Stimulated activated CD4-positive, alpha-beta T cell treated with anti-CD3 and anti-CD28 coated beads, Interleukin-12 subunit alpha, Interleukin-12 subunit beta, amount 100 ng/mL, for 48 hours (primary cell): ENCODE measurements at regions not wholly inside any gene's neighbourhood (a gene's known extent, or its start where the extent isn't known, plus 50 kb on each side); places are given as distances from the start of the nearest gene placed in this dataset.

Experiments used
- DNase-seq, 3 donors: peaks; one replicate each; pipeline ENCODE4 v3.0.0-alpha.2; 2020; ENCODE audit warnings: low read depth in 2 of 3, low spot score in 1 of 3

DNA sequence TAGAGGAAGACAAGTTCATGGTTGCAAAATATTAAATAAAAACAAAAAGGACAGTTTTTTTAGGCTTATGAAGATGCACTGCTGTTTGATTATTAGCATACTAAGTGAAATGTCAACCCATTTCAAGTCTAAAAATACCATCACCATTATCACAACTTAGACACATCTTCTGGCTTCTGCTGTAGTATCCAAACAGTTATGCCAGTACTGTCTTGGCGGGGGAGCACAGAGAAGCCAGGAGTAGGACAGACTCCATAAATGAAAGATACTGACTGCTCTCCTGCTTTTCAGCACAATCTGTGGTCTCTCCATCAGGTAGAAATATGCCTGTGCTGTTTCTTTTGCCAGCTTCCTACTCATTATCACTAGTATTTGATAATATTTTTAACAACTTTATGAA lies 179.2 kb upstream of the DSEL start:
- no peak for DNase-seq

DNA sequence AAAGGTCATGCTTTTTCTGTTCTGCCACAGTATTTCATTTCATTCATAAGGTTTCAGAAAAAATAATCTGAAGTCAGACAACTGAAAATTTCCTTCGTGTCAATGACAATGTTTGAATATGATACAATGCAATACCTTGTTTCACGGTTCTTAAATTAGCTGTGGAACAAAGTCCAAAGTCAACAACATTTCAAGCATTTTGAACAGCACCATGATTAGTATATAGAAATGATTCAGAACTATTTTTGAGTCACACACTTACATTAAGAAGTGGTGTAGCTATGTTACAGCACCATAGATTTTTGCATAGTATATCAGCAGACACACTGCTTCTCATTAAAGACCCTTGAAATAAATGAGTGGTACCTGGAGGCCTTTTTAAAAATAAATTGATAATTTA lies 178.3 kb upstream of the DSEL start:
- DNase-seq = no peak

DNA sequence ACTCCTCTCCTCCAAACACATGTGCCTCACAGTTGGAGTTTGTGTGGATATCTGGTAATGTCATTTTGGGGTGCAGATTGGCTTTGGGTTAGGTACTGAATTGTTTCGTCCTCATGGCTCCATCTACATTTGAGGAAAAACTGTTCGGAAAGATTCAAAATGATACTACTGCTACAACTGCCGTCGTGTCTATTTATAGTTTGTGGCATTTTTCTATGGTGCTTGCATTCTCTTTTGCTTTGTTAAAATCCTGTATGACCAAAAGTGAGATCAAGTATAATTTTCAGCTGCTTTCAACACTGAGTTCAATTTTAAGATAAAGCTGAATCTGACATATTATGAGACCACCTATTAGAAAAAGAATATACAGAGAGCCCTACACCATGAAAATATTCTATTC lies 176.3 kb upstream of the DSEL start:
- no peak for DNase-seq

DNA sequence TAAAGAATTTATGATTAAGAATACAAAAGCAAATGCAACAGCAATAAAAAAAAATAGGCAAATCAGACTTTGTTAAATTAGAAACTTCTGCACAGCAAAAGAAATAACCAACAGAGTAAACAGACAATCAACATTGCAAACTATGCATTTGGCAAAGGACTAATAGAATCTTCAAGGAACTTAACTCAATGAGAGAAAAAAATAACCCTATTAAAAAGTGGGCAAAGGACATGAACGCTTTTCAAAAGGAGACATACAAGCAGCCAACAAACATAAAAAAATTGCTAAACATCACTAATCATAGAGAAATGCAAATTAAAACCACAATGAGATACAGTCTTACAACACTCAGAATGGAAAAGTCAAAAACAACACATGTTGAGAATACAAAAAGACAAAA lies 166.0 kb upstream of the DSEL start:
- DNase-seq = no peak

DNA sequence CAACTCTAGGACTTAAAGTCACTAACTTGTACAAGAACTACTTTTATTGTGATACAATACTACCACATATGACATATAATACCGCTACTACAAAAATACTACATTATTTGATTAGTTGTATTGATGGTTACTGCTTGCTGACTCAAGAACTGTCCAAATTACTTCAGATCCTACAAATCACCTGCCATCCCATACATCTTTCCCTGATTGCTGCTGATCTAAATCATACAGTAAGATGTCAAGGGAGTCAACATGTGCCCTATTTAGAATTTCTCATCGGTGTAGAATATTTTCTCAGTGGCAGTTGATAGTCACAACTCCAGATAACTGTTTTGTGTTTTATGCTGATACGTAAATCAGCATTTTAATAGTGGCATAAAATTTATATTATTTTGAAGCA lies 161.0 kb upstream of the DSEL start:
- no peak for DNase-seq

DNA sequence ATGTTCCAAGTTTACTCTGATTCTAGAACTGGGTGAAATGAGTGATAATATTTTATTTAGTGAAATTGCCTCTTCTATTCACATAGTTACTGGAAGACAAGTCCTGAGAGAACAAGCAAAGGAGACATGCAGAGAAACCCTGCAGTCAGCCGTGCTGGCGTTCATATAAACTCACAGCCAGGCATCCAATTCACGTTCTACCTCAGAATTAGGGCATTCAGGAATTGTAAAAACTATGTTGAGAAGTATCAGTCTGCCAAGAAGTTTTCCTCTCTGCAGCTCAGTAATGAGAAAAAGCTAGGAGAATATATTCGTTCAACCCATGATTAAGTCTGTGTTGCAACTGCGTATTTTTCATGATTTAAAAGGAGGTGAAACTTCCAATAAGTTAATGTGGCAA lies 156.2 kb upstream of the DSEL start:
- DNase-seq = no peak

DNA sequence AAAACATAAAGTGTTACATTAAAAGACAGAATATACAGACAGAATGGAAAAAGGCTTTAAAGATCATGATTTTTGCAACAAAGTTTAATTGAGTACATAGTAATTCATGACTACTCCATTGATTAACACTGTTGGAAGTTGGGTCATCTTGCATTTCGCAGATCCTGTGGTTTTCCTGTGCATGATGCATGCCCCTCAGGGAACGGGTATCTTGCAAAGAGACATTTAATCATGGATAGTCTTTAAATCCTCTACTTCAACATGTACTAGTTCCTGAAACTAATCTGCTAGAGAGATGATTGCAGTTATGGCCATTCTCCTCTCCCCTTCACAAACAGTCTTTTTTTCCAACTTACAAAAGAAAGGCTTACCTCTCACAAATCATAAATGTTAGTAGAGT lies 155.6 kb upstream of the DSEL start:
- no peak for DNase-seq

DNA sequence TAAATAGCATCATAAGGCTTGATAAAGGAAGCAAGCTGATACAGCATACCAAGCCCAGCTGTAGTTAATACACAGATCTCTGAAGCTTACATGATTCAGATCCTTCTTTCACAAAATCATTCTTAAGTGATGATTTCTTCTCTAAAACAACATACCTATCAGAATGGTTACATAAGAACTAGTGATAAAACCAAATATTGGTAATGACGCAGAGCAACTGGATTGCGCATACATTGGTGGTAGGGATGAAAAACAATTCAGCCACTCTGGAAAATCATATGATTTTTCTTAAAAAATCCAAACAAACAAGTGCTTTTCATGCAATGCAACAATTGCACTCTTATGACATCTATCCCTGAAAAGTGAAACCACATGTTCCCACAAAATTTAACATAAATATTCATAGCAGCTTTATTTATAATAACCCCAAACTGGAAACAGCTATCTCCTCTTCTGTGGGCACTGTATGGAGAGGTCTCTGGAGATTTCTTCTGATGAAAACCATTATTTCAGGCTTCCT lies 153.6 kb upstream of the DSEL start:
- no peak for DNase-seq

DNA sequence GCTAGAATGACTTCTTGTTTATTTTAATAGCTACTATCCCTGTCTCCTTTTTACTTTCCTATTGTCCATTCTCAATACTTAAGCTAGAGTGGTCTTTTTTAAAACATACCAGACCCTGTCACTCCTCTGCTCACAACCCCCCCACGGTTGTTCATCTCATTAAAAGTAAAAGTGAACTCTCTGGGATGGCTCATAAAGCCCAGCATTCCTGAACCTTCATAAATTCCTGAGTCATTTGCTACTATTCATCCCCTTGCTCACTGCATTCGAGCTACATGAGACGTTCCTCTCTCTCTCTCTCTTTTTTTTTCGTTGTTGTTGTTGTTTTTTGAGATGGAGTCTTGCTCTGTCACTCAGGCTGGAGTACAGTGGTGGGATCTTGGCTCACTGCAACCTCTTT lies 148.7 kb upstream of the DSEL start:
- DNase-seq = no peak

DNA sequence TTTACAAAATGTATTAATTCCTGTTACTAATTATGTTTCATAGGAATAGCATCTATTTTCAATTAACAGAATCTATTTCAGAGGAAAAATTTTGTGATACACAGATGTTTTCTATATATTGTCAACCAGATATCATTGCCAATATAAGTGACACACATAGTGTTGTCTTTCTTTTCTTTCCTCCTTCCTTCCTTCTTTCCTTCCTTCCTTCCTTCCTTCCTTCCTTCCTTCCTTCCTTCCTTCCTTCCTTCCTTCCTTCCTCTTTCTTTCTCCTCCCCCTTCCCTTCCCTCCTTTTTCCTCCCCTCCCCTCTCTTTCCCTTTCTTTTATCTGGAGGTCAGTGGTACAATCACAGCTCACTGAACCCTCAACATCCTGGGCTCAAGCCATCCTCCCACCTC lies 146.5 kb upstream of the DSEL start:
- no peak for DNase-seq

DNA sequence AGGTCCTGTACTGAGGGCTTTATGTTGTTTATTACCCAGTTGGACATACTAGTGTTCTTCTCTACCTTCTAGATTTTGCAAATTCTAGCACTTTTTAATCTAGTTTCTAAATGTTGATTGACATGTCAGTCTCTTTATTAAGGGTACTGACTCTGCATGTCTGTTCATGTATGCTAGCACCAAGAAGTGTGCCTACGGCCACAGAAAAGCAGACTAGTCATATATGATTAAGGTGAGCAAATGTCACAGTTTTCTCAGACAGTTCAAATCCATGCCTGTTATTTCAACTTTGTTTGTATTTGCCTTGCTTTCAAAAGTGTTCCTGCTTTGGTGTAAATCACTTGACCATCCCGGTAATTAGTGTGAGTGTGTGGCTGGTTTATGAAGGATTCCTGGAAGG lies 145.0 kb upstream of the DSEL start:
- no peak for DNase-seq

DNA sequence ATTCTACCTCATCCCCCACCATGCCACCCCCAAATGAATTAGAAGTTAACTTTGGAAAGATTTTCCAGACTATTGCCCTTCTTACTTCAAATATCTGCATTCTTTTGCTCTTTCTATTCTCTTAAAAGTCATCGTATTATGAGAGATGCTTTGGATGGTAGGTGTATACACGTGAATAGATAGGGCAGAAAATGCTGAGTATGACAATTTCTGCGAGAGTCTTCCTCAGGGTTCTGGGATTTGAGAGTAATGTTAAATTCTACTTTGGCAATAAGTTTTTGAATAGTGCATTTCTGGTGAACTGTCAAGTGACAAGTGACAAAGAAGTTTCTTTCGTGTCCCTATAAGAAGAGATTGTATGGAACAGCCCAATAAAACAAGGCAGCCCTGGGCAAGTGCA lies 137.6 kb upstream of the DSEL start:
- DNase-seq = no peak

DNA sequence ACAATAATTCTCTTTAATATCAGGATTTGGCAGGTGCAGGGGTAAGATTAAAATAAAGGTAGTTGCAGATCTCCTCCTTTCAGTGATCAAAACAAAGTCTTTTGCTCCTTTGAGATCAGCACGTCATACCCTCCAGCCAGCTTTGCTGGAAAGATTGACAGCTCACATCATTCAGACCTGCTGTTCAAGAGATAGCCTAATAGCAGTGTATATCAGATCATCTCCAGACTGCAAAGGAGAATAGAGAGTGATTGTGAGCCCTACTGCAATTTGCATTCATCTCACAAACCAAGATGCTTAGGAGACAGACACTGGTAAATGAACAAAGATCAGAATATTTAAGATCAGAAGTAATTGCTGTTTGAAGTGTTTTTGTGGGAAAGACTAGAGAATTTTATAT lies 135.8 kb upstream of the DSEL start:
- no peak for DNase-seq

DNA sequence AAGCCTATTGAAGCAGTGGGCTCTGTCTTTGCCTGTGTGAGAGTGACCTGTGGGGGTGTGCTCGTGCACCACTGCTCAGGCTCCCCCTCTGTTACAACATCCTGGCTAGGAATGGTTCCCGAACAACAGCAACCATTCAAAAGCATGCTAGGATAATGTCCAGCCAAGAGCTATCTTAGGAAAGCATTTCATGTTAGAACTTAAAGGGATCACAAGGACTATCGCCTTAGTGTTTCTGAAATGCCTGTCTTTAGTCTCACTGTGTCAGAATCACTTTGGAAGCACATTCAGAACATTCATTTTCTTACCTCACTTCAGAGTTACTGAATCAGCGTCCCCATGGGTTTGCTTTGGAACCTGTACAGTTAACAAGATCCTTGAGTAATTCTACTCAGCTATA lies 134.9 kb upstream of the DSEL start:
- DNase-seq = no peak

DNA sequence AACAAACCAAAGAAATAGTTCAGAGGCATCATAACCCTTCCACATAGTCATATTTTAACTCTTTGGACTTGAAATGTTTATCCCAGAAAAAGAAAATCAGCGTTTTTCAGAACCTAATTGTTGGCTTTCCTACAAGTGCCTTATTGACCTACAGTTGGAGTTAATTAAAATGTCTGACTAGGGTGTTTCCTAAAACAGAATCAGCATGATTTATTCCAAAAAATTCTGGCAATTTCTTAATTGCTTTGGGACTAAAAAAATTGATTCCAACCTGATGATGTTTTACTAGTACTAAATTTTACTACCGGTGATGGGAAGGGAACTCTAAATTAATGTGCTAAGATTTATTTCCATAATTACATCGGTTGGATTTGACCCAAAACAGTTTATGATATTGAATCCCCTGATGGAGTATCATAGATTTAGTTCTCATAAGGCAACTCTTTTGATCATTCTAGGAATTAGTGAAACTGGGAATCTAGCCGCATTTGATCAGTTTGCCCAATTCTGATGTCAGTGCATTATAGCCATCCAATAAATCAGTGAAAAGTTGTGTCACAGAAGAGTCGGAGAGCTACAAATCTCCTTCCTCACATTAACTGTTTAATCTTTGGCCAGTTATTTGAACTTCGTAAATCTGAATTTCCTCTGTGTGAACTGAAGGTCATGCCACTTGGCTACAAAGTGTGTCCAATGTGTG lies 134.3 kb upstream of the DSEL start:
- DNase-seq = no peak

DNA sequence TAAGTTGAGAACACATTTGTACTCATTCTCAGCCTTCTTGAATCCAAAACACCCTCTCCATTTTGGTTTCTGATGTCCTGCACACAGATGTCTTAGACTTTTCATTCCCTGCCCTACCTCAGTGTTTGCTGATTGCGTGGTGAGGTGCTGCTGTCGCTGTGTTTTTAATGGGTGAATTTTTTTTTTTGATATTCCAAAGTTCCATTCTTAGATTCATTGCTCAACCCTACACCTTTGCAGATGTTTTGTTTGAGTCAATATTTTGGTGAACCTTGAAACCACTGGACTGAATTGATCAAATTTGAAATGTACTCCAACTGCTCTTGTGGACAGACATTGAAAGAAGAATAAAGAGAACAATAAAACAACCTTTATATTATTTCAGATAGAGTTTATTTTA lies 130.4 kb upstream of the DSEL start:
- no peak for DNase-seq

DNA sequence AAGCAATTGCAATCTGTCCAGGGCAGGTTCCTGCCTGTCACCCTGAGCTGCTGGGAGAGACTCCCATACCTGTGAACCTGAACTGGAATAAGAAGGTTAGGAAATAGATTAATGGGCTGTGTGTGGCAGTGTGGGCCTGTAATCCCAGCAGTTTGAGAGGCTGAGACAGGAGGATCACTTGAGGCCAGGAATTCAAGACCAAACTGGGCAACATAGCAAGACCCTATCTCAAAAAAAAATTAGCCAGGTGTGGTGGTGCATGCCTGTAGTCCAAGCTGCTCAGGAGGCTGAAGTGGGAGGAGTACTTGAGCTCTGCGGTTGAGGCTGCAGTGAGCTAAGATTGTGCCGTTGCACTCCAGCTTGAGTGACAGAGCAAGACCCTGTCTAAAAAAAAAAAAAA lies 127.7 kb upstream of the DSEL start:
- DNase-seq = no peak

DNA sequence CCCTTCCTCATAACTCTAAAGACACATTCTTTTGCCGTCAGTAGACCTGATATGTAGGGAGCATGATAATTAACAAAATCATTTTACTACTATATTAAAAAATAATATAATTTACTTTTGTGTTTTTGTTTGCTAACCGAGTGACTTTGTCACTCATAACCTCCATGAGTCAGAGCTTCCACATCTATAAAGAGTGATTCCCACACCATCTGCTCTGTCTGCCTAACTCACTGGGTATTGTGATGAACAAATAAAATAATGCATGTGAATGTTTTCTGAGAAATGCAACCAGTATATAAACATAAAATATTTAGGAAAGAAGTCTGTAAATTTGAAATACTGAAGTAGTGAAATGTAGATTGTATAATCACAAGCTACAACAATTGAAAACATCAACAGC lies 123.4 kb upstream of the DSEL start:
- no peak for DNase-seq

DNA sequence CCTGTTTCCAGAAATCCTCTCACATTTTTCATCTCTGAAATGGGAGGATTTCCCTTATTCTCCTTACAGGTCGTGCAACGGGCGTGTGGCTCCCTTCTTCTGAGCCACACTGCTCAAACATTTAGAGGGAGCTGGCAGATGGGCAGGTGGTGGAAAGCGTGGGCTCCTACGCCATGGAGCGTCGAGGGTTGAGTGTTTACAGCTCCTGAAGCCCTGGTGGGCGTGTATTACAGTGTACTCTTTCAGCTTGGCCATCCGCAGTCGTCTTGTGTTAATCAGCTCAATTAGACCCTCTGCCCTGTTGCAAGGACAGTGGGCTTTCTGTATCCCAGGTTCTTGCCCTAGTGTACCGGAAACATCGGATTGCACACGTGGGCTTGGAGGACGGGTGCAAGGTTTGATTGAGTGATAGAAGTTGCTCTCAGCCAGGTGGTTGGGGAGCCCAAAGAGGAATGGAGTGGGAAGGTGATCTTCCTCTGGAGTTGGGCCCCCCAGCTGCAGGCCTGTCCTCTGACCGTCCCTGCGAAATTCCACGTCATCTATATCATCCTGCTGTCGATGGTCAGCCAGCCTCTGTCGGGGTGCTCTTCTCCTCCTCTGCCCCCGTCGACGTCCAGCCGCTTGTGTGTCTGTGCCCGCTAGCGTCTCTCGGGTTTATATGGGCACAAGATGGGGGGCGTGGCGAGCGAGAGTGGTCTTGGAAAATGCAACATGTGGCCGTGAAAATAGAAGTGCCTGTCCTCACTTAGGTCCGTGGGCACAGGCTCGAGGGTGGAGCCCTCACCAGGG lies 120.3 kb upstream of the DSEL start:
- DNase-seq = no peak

DNA sequence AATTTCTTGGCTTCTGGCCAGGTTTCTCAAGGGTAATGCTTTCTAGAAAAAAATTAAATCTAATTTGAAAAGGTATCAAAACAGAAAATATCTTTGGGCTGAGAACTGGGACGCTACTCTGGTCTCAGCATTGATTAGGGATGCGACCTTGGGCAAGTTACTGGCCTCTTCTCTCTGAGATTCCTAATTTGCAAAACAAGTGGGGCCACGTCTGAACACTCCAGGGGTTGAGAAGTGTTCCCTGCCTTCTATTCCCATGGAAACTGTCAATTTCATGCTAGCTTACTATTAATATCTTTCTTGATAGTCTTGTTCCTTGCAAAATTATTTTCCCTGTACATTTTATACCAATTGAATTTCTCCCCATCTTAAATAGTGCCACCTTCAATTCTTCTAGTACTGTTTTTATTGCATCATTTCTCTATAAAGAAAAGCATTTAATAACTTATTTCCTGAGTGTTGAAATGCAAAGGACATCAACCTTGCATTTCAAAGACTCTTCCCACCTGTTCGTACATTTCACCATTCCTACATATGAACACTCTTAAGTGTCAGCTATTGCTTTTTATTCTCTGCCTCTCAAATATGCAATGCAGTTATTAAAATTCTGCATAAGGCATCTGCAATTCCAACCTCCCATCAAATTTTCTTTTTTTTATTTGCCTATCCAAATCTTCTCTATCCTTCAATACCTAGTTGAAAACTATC lies 118.3 kb upstream of the DSEL start:
- no peak for DNase-seq

DNA sequence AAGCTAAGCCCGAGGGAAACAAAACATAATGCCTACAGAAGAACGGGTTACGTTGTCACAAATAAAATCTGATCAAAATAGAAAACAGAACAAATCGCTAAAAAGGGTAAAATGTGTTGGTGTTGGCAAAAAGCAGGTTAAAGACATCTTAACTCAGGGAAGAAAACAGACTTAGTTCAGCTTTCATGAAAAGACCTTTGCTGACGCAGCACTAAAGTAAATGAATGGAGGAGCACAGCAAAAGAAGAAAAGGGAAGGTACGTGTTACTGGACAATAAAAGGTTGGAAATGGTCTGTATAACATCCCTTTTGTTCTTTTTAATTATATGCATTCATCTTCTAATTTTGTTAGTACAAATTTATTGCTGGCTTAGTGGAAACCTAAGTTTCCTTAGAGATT lies 117.4 kb upstream of the DSEL start:
- no peak for DNase-seq

DNA sequence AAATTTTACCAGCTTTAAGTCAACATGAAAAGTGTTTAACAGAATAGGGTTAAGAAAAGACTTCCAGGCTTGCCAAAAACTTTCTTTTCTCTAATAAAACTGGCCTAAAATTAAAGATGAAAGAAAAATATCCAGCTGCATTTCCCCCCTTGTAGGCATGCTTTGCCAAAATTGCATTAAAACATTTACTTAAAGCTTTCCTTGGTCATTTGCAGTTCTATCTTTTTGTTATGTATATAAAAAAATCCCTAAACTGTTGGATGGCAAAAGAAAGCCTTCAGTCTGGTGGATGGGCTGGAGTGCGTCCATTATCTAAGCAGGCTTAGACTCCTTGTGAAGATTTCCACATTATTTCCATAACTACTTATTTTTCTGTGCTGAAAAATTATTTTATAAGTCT lies 105.4 kb upstream of the DSEL start:
- DNase-seq = no peak
